Adipocyte (in vitro differentiated cells): ENCODE measurements at regions not wholly inside any gene's neighbourhood (a gene's known extent, or its start where the extent isn't known, plus 50 kb on each side); places are given as distances from the start of the nearest gene placed in this dataset.

Experiments
- DNase-seq: peaks from one replicate; pipeline ENCODE4 v3.0.0-alpha.2; 2015; ENCODE audit warnings: low read depth
- H3K27me3 ChIP-seq: replicated peaks from 2 replicates; pipeline ENCODE4 v1.7.0; 2013; ENCODE audit warnings: mild to moderate bottlenecking, low read length, moderate library complexity; ENCODE audit not compliant: control insufficient read depth, insufficient read depth
- H3K36me3 ChIP-seq: 2 replicates; pipeline ENCODE4 v1.7.0; 2013; ENCODE audit warnings: low read length, mild to moderate bottlenecking, moderate library complexity; ENCODE audit not compliant: control insufficient read depth, insufficient read depth, severe bottlenecking
- H3K4me1 ChIP-seq: 2 replicates; pipeline ENCODE4 v1.7.0; 2013; ENCODE audit warnings: mild to moderate bottlenecking, low read length, moderate library complexity; ENCODE audit not compliant: control insufficient read depth, insufficient read depth
- H3K4me3 ChIP-seq: 2 replicates; pipeline ENCODE4 v1.7.0; 2013; ENCODE audit warnings: mild to moderate bottlenecking, low read length, moderate library complexity
- H3K9ac ChIP-seq: 2 replicates; pipeline ENCODE4 v1.7.0; 2013; ENCODE audit warnings: mild to moderate bottlenecking, low read length, moderate library complexity
- H3K9me3 ChIP-seq: 2 replicates; pipeline ENCODE4 v1.7.0; 2013; ENCODE audit warnings: mild to moderate bottlenecking, low read length, moderate library complexity; ENCODE audit not compliant: control insufficient read depth

- DNase-seq, result no peak
- peaks cover 6% of the 10 kb centered on the region for H3K27me3 ChIP-seq
These were observed 56.0 kb upstream of the CD53 start for GRCh38 chr1:110816945-110817344.

GRCh38 chr1:110811529-110811928 is 61.4 kb upstream of the CD53 start:
- no peak overlapping the region for H3K4me3 ChIP-seq
- H3K36me3 ChIP-seq, result no peaks in the 10 kb centered on the region
- no peaks in the 10 kb centered on the region for H3K4me1 ChIP-seq
- H3K27me3 ChIP-seq, result peaks cover 12% of the 10 kb centered on the region
- H3K9me3 ChIP-seq, result no peaks in the 10 kb centered on the region
- DNase-seq, result no peak
- H3K9ac ChIP-seq, result no peak overlapping the region

More at GRCh38 chr1:110816945-110817344, 56.0 kb upstream of the CD53 start:
- Histone ChIP-seq H3K4me1 (no peaks in the 10 kb centered on the region), H3K36me3 (no peaks in the 10 kb centered on the region), H3K4me3 (no peak overlapping the region), H3K9ac (no peak overlapping the region), H3K9me3 (no peaks in the 10 kb centered on the region)

GRCh38 chr1:110800079-110800478 is 72.9 kb upstream of the CD53 start:
- Histone ChIP-seq H3K36me3 (no peaks in the 10 kb centered on the region), H3K4me3 (no peak overlapping the region), H3K27me3 (no peaks in the 10 kb centered on the region), H3K9ac (no peak overlapping the region), H3K9me3 (no peaks in the 10 kb centered on the region), H3K4me1 (no peaks in the 10 kb centered on the region)
- no peak for DNase-seq

- no peak overlapping the region for H3K4me3 ChIP-seq
These were observed 74.2 kb upstream of the CD53 start for GRCh38 chr1:110798691-110799256.

GRCh38 chr1:110788673-110789072 is 84.3 kb upstream of the CD53 start:
- no peak overlapping the region for H3K9ac ChIP-seq
- peaks cover 15% of the 10 kb centered on the region for H3K9me3 ChIP-seq
- H3K4me3 ChIP-seq, result no peak overlapping the region
- H3K4me1 ChIP-seq, result no peaks in the 10 kb centered on the region
- DNase-seq, result no peak
- no peaks in the 10 kb centered on the region for H3K36me3 ChIP-seq
- peaks cover 18% of the 10 kb centered on the region for H3K27me3 ChIP-seq

More at GRCh38 chr1:110798691-110799256, 74.2 kb upstream of the CD53 start:
- H3K4me1 ChIP-seq, result no peaks in the 10 kb centered on the region
- no peak for DNase-seq
- no peaks in the 10 kb centered on the region for H3K27me3 ChIP-seq
- no peak overlapping the region for H3K9ac ChIP-seq
- no peaks in the 10 kb centered on the region for H3K36me3 ChIP-seq
- H3K9me3 ChIP-seq, result no peaks in the 10 kb centered on the region

GRCh38 chr1:110787328-110788071 is 85.4 kb upstream of the CD53 start:
- no peak for DNase-seq
- Histone ChIP-seq H3K4me1 (no peaks in the 10 kb centered on the region), H3K9me3 (peaks cover 15% of the 10 kb centered on the region), H3K4me3 (no peak overlapping the region), H3K36me3 (no peaks in the 10 kb centered on the region), H3K9ac (no peak overlapping the region), H3K27me3 (peaks cover 18% of the 10 kb centered on the region)

- no peak overlapping the region for H3K9ac ChIP-seq
- peaks cover 18% of the 10 kb centered on the region for H3K27me3 ChIP-seq
- H3K4me3 ChIP-seq, result no peak overlapping the region
- H3K4me1 ChIP-seq, result no peaks in the 10 kb centered on the region
- H3K9me3 ChIP-seq, result peaks cover 15% of the 10 kb centered on the region
- no peaks in the 10 kb centered on the region for H3K36me3 ChIP-seq
- DNase-seq, result no peak
These were observed 86.1 kb upstream of the CD53 start for GRCh38 chr1:110786802-110787327.

GRCh38 chr1:110785612-110786011 is 87.3 kb upstream of the CD53 start:
- Histone ChIP-seq H3K36me3 (no peaks in the 10 kb centered on the region), H3K9ac (no peak overlapping the region), H3K4me1 (no peaks in the 10 kb centered on the region), H3K27me3 (peaks cover 19% of the 10 kb centered on the region), H3K9me3 (peaks cover 15% of the 10 kb centered on the region), H3K4me3 (no peak overlapping the region)
- no peak for DNase-seq

- H3K4me3 ChIP-seq, result no peak overlapping the region
- no peak for DNase-seq
- H3K9ac ChIP-seq, result no peak overlapping the region
- H3K27me3 ChIP-seq, result peaks cover 24% of the 10 kb centered on the region
- no peaks in the 10 kb centered on the region for H3K36me3 ChIP-seq
- no peaks in the 10 kb centered on the region for H3K4me1 ChIP-seq
- H3K9me3 ChIP-seq, result peaks cover 15% of the 10 kb centered on the region
These were observed 87.9 kb upstream of the CD53 start for GRCh38 chr1:110785055-110785454.

- peaks cover 35% of the 10 kb centered on the region for H3K27me3 ChIP-seq
- DNase-seq, result peak; percentile 70
- no peak overlapping the region for H3K9ac ChIP-seq
- no peaks in the 10 kb centered on the region for H3K4me1 ChIP-seq
- H3K36me3 ChIP-seq, result no peaks in the 10 kb centered on the region
- H3K9me3 ChIP-seq, result peaks cover 6% of the 10 kb centered on the region
- no peak overlapping the region for H3K4me3 ChIP-seq
These were observed 89.5 kb upstream of the CD53 start for GRCh38 chr1:110783292-110783918.

- DNase-seq, result no peak
- H3K36me3 ChIP-seq, result no peaks in the 10 kb centered on the region
- H3K4me1 ChIP-seq, result no peaks in the 10 kb centered on the region
- H3K4me3 ChIP-seq, result no peak overlapping the region
- no peaks in the 10 kb centered on the region for H3K9me3 ChIP-seq
- H3K9ac ChIP-seq, result no peak overlapping the region
- peaks cover 39% of the 10 kb centered on the region for H3K27me3 ChIP-seq
These were observed 91.4 kb upstream of the CD53 start for GRCh38 chr1:110781525-110781924.
